Astrocyte (in vitro differentiated cells and primary cell): ENCODE measurements at regions not wholly inside any gene's neighbourhood (a gene's known extent, or its start where the extent isn't known, plus 50 kb on each side); places are given as distances from the start of the nearest gene placed in this dataset.

Experiments
- CTCF ChIP-seq: IDR thresholded peaks from 2 replicates; pipeline ENCODE4 v1.5.1; 2011; ENCODE audit warnings: low read depth, mild to moderate bottlenecking, inconsistent platforms, low read length, moderate library complexity; ENCODE audit not compliant: insufficient read depth
- EZH2 ChIP-seq: IDR thresholded peaks from 2 replicates; pipeline ENCODE4 v1.6.1; 2012; ENCODE audit warnings: mild to moderate bottlenecking, low read length, inconsistent platforms; ENCODE audit not compliant: insufficient read depth

GRCh38 chr10:106224676-106225075, 939.8 kb downstream of the SORCS1 start:
- TF ChIP-seq CTCF (no peak), EZH2 (no peak)
